Transverse colon (tissue), 4 donors: ENCODE measurements at regions not wholly inside any gene's neighbourhood (a gene's known extent, or its start where the extent isn't known, plus 50 kb on each side); places are given as distances from the start of the nearest gene placed in this dataset.

Source experiments
- DNase-seq: peaks from one replicate; pipeline ENCODE4 v3.0.0-alpha.2; 2019
- H3K27ac ChIP-seq, 4 donors: fragments of 200-600 bp; sonication (generic); 2 replicates each; pipeline ENCODE4 v1.5.1; 2016 to 2018; ENCODE audit warnings: inconsistent platforms in 4 of 4
- H3K27me3 ChIP-seq: fragments of 200-600 bp; sonication (generic); 2 replicates; pipeline ENCODE4 v1.5.1; 2017; ENCODE audit warnings: inconsistent platforms
- H3K36me3 ChIP-seq, 4 donors: fragments of 200-600 bp; sonication (generic); 2 replicates each; pipeline ENCODE4 v1.5.1; 2017 to 2019; ENCODE audit warnings: inconsistent platforms in 4 of 4
- H3K4me1 ChIP-seq, 4 donors: fragments of 200-600 bp; sonication (generic); 2 replicates each; pipeline ENCODE4 v1.5.1; 2017 to 2020; ENCODE audit warnings: inconsistent platforms in 4 of 4
- H3K4me3 ChIP-seq, 4 donors: fragments of 200-600 bp; sonication (generic); 1 replicate in 1 of 4; 2 replicates in 3 of 4; pipeline versions ENCODE4 v1.5.1 to v1.6.1; 2017 to 2019; ENCODE audit warnings: inconsistent platforms in 4 of 4
- H3K9me3 ChIP-seq, 2 donors: fragments of 200-600 bp; sonication (generic); 2 replicates each; pipeline ENCODE4 v1.5.1; 2017 to 2019; ENCODE audit warnings: inconsistent platforms in 2 of 2
- EP300 ChIP-seq: sonication (generic); formaldehyde crosslinking; IDR thresholded peaks from one replicate; pipeline ENCODE4 v1.6.1; 2017; ENCODE audit warnings: antibody characterized with exemption, low read depth
- POLR2A ChIP-seq: fragments of 450-650 bp; IDR thresholded peaks from one replicate; pipeline ENCODE4 v1.6.1; 2016; ENCODE audit warnings: antibody characterized with exemption, mild to moderate bottlenecking, moderate library complexity
- POLR2AphosphoS5 ChIP-seq, 3 donors: sonication (generic); formaldehyde crosslinking; IDR thresholded peaks; one replicate each; pipeline ENCODE4 v1.6.1; 2016; ENCODE audit warnings: antibody characterized with exemption in 3 of 3
- WGBS, 2 donors: methylation state at CpG; one replicate each; pipeline ENCODE4 v1.1.5; 2018; ENCODE audit warnings: low coverage in 1 of 2; 5-methylcytosine and 5-hydroxymethylcytosine counted together
- in situ Hi-C, 4 donors: fragments of 200-750 bp; cut with MboI; loops; one replicate each; pipeline versions ENCODE4 v1.15.0 to v1.15.1; 2017; ENCODE audit warnings: low sequenced_read_pairs in 3 of 4, low pct_ligation_motif_present in 1 of 4, low pct_unique_long_range_greater_than_20kb in 1 of 4
- intact Hi-C: fragments of 100-400 bp; cut with DNase I; formaldehyde crosslinking; loops from one replicate; pipeline ENCODE4 v1.15.1; 2023; ENCODE audit warnings: low total_unique reads
- TF ChIP-seq, protein P1 (sequence below), 5 experiments: fragments of 200-600 bp in 3 of 5; fragments of 450-650 bp in 2 of 5; sonication (generic) in 3 of 5; IDR thresholded peaks; 1 replicate in 2 of 5; 2 replicates in 3 of 5; pipeline ENCODE4 v1.5.1; 2016 to 2017; ENCODE audit warnings: antibody characterized with exemption in 5 of 5, inconsistent platforms in 3 of 5, mild to moderate bottlenecking in 2 of 5, moderate library complexity in 1 of 5

- no peak overlapping the region for H3K4me3 ChIP-seq
- no peaks in the 10 kb centered on the region for H3K4me1 ChIP-seq
- in situ Hi-C loops, result no loop called here
- intact Hi-C loops, result no loop called here
- no peaks in the 10 kb centered on the region for H3K27me3 ChIP-seq
- TF ChIP-seq, protein P1, sequence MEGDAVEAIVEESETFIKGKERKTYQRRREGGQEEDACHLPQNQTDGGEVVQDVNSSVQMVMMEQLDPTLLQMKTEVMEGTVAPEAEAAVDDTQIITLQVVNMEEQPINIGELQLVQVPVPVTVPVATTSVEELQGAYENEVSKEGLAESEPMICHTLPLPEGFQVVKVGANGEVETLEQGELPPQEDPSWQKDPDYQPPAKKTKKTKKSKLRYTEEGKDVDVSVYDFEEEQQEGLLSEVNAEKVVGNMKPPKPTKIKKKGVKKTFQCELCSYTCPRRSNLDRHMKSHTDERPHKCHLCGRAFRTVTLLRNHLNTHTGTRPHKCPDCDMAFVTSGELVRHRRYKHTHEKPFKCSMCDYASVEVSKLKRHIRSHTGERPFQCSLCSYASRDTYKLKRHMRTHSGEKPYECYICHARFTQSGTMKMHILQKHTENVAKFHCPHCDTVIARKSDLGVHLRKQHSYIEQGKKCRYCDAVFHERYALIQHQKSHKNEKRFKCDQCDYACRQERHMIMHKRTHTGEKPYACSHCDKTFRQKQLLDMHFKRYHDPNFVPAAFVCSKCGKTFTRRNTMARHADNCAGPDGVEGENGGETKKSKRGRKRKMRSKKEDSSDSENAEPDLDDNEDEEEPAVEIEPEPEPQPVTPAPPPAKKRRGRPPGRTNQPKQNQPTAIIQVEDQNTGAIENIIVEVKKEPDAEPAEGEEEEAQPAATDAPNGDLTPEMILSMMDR (IDR thresholded peaks at IDR 0.05), result no peak
- no peak for TF ChIP-seq POLR2AphosphoS5 (IDR thresholded peaks at IDR 0.05)
- TF ChIP-seq POLR2A, result no peak
- TF ChIP-seq EP300, result no peak
- H3K27ac ChIP-seq, result no peak overlapping the region
- no peak for DNase-seq
- WGBS, 2 donors, result 63 to 83% methylated on average over 2 to 5 of the region's 5 CpGs
- H3K36me3 ChIP-seq, result no peaks in the 10 kb centered on the region
- no peaks in the 10 kb centered on the region for H3K9me3 ChIP-seq
Observed at GRCh38 chr20:60813066-60813465, 439.0 kb upstream of the CDH4 start.

DNA sequence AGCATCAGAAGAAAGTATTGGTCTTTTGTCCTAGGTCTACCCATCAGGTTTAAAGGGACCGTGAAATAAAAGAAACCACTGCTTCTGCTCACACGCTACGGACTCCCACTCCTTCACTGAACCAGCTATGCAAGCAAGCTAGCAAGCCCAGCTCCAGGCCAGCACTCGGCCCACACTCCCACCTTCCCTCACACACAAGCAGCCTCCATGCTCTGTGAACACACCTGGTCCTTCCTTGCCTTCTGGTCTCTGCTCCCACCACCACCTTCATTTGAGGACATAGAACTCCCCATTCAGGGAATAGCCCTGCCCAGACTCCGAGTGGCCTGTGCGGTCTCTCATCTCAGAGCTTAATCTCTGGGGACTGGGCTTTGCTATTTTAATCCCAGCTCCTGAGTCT lies 436.4 kb upstream of the CDH4 start:
- Histone ChIP-seq H3K27me3 (no peaks in the 10 kb centered on the region), H3K27ac (no peak overlapping the region), H3K4me3 (no peak overlapping the region), H3K4me1 (no peaks in the 10 kb centered on the region), H3K9me3 (no peaks in the 10 kb centered on the region), H3K36me3 (no peaks in the 10 kb centered on the region)
- WGBS, 2 donors, result 60 to 82% methylated on average over 3 to 6 of the region's 6 CpGs
- in situ Hi-C loops, result no loop called here
- TF ChIP-seq EP300, result no peak
- TF ChIP-seq POLR2AphosphoS5 (IDR thresholded peaks at IDR 0.05), result no peak
- no peak for TF ChIP-seq POLR2A
- TF ChIP-seq, protein P1 (IDR thresholded peaks at IDR 0.05), result no peak
- DNase-seq, result no peak
- intact Hi-C loops, result loop anchor here (5.0 kb wide), 1 partner anchor 1137 kb away; no protein-coding TSS in a partner anchor

DNA sequence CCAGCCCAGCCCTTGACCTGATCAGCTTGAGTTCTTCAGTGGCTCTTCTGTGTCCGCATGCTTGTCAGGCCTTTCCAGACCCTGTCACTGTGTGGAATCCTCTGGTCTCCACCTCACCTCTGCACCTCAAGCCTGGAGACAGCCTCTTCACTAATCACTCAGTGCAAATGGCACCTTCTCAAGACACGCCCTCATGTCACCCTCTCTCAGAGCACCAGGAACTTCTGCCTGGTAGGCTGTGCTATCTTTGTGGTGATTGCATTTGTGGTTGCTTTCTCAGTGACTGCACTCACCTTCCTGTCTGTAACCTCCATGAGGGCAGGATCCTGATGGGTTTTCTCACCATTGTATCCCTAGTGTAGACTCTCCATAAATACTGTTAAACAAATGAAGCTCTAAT lies 435.2 kb upstream of the CDH4 start:
- Histone ChIP-seq H3K4me1 (no peaks in the 10 kb centered on the region), H3K36me3 (no peaks in the 10 kb centered on the region), H3K27ac (no peak overlapping the region), H3K4me3 (no peak overlapping the region), H3K27me3 (no peaks in the 10 kb centered on the region), H3K9me3 (no peaks in the 10 kb centered on the region)
- no peak for TF ChIP-seq POLR2A
- TF ChIP-seq, protein P1 (IDR thresholded peaks at IDR 0.05), result no peak
- TF ChIP-seq POLR2AphosphoS5 (IDR thresholded peaks at IDR 0.05), result no peak
- no peak for TF ChIP-seq EP300
- no peak for DNase-seq
- intact Hi-C loops, result loop anchor here (5.0 kb wide), 1 partner anchor 1135 kb away; no protein-coding TSS in a partner anchor
- in situ Hi-C loops, result no loop called here
- WGBS, 2 donors, result 93% methylated on average over 2 of the region's 2 CpGs; no CpG with 5 or more reads in 1 of the 2 donors

- no peaks in the 10 kb centered on the region for H3K36me3 ChIP-seq
- in situ Hi-C loops (no loop called here), intact Hi-C loops (loop anchor here (5.0 kb wide), 1 partner anchor 1134 kb away; no protein-coding TSS in a partner anchor)
- 70 to 100% methylated on average over 1 to 4 of the region's 4 CpGs for WGBS, 2 donors
- no peaks in the 10 kb centered on the region for H3K9me3 ChIP-seq
- H3K4me3 ChIP-seq, result no peak overlapping the region
- H3K4me1 ChIP-seq, result no peaks in the 10 kb centered on the region
- H3K27ac ChIP-seq, result no peak overlapping the region
- no peak for DNase-seq
- TF ChIP-seq POLR2AphosphoS5 (IDR thresholded peaks at IDR 0.05) (no peak), POLR2A (no peak), EP300 (no peak)
- TF ChIP-seq, protein P1 (IDR thresholded peaks at IDR 0.05), result no peak
- H3K27me3 ChIP-seq, result no peaks in the 10 kb centered on the region
Observed at GRCh38 chr20:60817891-60818290, 434.2 kb upstream of the CDH4 start.
